NB4 (cell line): ENCODE measurements at regions not wholly inside any gene's neighbourhood (a gene's known extent, or its start where the extent isn't known, plus 50 kb on each side); places are given as distances from the start of the nearest gene placed in this dataset.

Experiments
- CTCF ChIP-seq: IDR thresholded peaks from one replicate; pipeline ENCODE4 v1.5.1; 2012; ENCODE audit warnings: low read depth, low read length
- MAX ChIP-seq: IDR thresholded peaks from 2 replicates; pipeline ENCODE4 v1.6.1; 2011; ENCODE audit warnings: low read depth, low read length
- MYC ChIP-seq: IDR thresholded peaks from 2 replicates; pipeline ENCODE4 v1.6.1; 2011; ENCODE audit warnings: low read depth, low read length
- POLR2A ChIP-seq: IDR thresholded peaks from 2 replicates; pipeline ENCODE4 v1.6.1; 2011; ENCODE audit warnings: mild to moderate bottlenecking; ENCODE audit not compliant: insufficient read length; ENCODE audit errors: extremely low read depth

- TF ChIP-seq POLR2A (no peak), CTCF (no peak), MAX (no peak), MYC (no peak)
Observed at GRCh38 chr2:128427413-128427755, 108.7 kb upstream of the HS6ST1 start.
